Activated T-helper 1 cell treated with anti-CD3 and anti-CD28 coated beads, Interleukin-12 subunit alpha, Interleukin-12 subunit beta, Interleukin-2, Interleukin-4 antibody, amounts not matched to agents 30 ng/mL and 10 ng/mL and 1 ng/mL, durations not matched to agents 14 hours and 24 hours and 36 hours (primary cell): ENCODE measurements at regions not wholly inside any gene's neighbourhood (a gene's known extent, or its start where the extent isn't known, plus 50 kb on each side); places are given as distances from the start of the nearest gene placed in this dataset.
A peak's percentile ranks its signal among the peaks of the same experiment; 100 is the strongest.
"Not testable (repeated sequence)": the region's sequence is repeated elsewhere in the genome, so short reads cannot be mapped to it uniquely, and the experiment has no call there.

Experiments used
- DNase-seq: peaks from one replicate; pipeline ENCODE4 v3.0.0; 2021; ENCODE audit warnings: low spot score
- H3K27ac Mint-ChIP-seq: one replicate; pipeline ENCODE4 v1.8.0; 2021; ENCODE audit warnings: mild to moderate bottlenecking, mixed read lengths
- H3K27me3 Mint-ChIP-seq: one replicate; pipeline ENCODE4 v1.8.0; 2022; ENCODE audit warnings: mild to moderate bottlenecking, moderate library complexity, mixed read lengths; ENCODE audit not compliant: insufficient read depth
- H3K36me3 Mint-ChIP-seq: one replicate; pipeline ENCODE4 v1.8.0; 2021; ENCODE audit warnings: low read depth, mixed read lengths
- H3K4me1 Mint-ChIP-seq: one replicate; pipeline ENCODE4 v1.8.0; 2021; ENCODE audit warnings: low read depth, mixed read lengths
- H3K4me3 Mint-ChIP-seq: one replicate; pipeline ENCODE4 v1.8.0; 2021; ENCODE audit warnings: mild to moderate bottlenecking, moderate library complexity, mixed read lengths
- H3K9me3 Mint-ChIP-seq: one replicate; pipeline ENCODE4 v1.8.0; 2021; ENCODE audit warnings: mixed read lengths
- intact Hi-C: fragments of 100-400 bp; cut with micrococcal nuclease; formaldehyde crosslinking; loops from one replicate; pipeline ENCODE4 v1.15.1; 2024

DNA sequence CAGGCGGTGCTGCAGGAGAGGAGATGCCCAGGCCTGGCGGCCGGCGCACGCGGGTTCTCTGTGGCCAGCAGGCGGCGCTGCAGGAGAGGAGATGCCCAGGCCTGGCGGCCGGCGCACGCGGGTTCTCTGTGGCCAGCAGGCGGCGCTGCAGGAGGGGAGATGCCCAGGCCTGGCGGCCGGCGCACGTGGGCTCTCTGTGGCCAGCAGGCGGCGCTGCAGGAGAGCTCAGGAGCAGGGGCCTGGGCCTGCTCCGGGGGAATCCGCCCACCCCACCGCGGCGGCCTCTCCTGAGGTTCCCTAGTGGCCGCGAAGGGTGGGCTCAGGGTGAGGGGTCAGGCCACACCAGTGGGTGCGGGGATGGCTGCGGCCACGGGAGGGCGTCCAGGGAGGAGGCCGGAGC is 75.9 kb downstream of the OR4F16 start:
- H3K4me1 Mint-ChIP-seq, H3K4me3 Mint-ChIP-seq, intact Hi-C loops, H3K36me3 Mint-ChIP-seq, H3K27me3 Mint-ChIP-seq, H3K27ac Mint-ChIP-seq, DNase-seq, H3K9me3 Mint-ChIP-seq: not testable (repeated sequence)

DNA sequence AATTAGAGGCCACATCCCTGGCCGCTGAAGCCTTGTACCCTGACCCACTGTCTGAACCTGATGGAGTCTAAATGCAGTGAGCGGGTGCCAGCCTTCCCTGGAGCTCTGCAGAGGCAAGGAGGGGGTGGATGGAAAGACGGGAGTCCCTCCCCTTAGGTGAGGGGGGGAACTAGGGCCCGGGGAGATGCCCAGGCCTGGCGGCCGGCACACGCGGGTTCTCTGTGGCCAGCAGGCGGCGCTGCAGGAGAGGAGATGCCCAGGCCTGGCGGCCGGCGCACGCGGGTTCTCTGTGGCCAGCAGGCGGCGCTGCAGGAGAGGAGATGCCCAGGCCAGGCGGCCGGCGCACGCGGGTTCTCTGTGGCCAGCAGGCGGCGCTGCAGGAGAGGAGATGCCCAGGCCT is 77.3 kb downstream of the OR4F16 start:
- intact Hi-C loops, H3K27me3 Mint-ChIP-seq, H3K9me3 Mint-ChIP-seq, H3K27ac Mint-ChIP-seq, DNase-seq, H3K4me3 Mint-ChIP-seq, H3K36me3 Mint-ChIP-seq, H3K4me1 Mint-ChIP-seq: not testable (repeated sequence)

DNA sequence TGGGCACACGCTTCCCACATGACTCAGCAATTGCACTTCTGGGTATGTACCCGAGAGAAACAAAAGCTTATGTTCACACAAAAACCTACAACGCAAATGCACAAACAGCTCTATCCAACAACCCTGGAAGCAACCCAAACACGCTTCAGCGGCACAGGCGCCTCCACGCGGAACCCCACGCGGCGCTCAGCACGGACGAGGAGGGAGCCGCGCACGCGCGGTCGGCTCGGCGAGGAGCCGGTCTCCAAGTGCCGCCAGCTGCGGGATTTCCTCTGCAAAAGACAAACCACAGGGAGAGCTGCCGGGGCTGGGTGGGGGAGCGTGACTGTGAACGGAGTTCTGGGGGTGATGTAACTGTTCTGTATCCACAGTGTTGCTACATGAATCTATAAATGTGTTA is 81.2 kb downstream of the OR4F16 start:
- peak; percentile 21 for DNase-seq
- H3K27me3 Mint-ChIP-seq, H3K27ac Mint-ChIP-seq, intact Hi-C loops, H3K9me3 Mint-ChIP-seq, H3K4me3 Mint-ChIP-seq, H3K4me1 Mint-ChIP-seq, H3K36me3 Mint-ChIP-seq: not testable (repeated sequence)

DNA sequence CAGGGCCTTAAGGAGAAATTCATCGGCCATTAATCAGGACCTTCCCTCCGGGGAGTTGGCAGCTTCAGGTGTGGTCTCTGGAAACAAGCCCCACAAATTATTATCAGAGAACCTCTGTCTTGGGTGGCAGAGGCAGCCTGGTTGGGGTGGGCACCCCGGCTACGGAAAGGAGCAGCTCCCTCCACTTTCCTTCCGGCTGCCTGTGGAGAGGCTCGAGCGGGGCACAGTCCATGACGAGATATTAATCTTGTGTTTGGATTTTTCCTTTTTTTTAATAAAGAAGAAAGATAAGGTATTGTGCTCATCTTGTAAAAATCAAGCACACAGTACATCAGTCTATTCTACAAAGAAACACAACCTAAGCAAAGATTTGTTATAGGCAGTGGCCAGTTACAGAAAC is 98.2 kb downstream of the OR4F16 start:
- H3K27me3 Mint-ChIP-seq, H3K9me3 Mint-ChIP-seq, intact Hi-C loops, H3K4me3 Mint-ChIP-seq, H3K4me1 Mint-ChIP-seq, H3K36me3 Mint-ChIP-seq, H3K27ac Mint-ChIP-seq, DNase-seq: not testable (repeated sequence)

DNA sequence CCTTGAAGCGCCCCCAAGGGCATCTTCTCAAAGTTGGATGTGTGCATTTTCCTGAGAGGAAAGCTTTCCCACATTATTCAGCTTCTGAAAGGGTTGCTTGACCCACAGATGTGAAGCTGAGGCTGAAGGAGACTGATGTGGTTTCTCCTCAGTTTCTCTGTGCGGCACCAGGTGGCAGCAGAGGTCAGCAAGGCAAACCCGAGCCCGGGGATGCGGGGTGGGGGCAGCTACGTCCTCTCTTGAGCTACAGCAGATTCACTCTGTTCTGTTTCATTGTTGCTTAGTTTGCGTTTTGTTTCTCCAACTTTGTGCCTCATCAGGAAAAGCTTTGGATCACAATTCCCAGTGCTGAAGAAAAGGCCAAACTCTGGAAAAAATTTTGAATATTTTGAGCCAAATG is 100.5 kb downstream of the OR4F16 start:
- intact Hi-C loops, H3K9me3 Mint-ChIP-seq, H3K27ac Mint-ChIP-seq, H3K4me1 Mint-ChIP-seq, H3K36me3 Mint-ChIP-seq, H3K27me3 Mint-ChIP-seq, H3K4me3 Mint-ChIP-seq: not testable (repeated sequence)
- peak; percentile 53 for DNase-seq
